ENCODE measurements at regions not wholly inside any gene's neighbourhood (a gene's known extent, or its start where the extent isn't known, plus 50 kb on each side); places are given as distances from the start of the nearest gene placed in this dataset.

DNA sequence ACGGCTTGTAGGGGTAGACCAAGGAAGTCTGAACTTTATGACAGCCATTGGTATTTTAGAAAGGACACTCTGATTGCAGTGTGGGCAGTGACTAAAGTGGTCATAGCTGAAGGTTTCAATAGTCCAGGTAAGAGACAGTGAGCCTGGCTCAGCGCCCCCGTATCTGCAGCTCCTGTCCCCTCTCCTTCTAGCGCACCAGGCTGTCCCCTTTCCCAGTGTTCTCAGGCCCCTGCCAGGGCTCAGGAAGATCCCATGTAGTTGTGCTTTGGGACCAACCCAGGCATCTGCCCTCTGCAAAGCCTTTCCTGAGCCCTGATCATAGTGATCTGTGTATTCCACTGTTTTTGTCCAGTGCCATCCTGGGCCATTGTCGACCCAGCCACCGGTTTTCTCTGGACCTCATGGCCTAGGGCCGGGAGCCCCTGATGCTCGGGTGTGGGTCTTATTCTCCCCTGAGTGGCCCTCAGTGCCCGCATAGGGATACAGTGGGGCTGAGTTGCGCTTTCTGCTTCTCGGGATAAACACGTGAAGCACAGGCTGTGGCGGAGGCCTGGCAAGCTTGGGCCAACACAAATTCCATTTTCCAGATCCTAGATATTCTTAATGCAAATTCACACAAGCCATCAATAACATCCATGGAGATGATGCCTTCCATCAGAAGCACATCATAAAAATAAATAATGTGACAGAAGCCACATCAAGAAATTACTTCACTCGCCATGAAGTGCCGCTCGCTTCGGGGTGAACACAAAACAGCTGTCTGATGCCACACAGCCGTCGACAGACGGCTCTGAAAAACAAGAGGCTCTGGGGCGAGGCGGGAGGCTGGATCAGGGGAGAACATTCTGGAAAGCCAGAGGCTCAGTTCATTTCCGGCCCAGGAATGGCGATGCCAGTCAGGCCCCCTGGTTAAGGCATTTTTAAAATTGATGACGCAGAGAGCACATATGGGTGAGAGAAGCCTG lies 805.0 kb downstream of the TBC1D22A start:
- no peak overlapping the region for H3K27ac ChIP-seq (ENCODE audit: low read depth, low read length)
- H3K4me3 ChIP-seq (ENCODE audit: low read length) = no peak overlapping the region
- H3K9ac ChIP-seq (ENCODE audit: low read length) = no peak overlapping the region
- peaks cover 4% of the 10 kb centered on the region for H3K4me1 ChIP-seq (ENCODE audit: control insufficient read depth, insufficient read depth, low read length)
- H3K27me3 ChIP-seq (ENCODE audit: control insufficient read depth, insufficient read depth, low read length) = no peaks in the 10 kb centered on the region
- H3K36me3 ChIP-seq (ENCODE audit: control insufficient read depth, insufficient read depth, low read length) = no peaks in the 10 kb centered on the region

DNA sequence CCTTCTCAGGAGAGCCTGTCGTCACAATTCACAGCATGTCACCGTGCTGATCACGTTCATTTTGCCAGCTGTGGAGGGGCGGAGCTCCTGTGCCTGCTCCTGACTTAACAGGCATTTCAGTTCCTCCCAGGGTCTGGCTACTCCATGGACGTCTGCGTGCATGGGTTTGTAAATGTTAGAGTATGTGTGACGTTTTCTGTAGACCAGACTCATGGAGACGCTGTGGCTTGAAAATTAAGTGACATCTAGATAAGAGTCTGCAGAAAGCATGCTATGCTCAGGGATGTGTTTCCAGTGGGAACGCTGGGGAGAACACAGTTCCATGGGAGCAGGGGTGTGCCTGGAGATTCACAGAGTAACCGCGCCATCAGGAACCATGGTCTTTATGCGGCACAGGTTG lies 804.0 kb downstream of the TBC1D22A start:
- Histone ChIP-seq H3K4me1 (ENCODE audit: control insufficient read depth, insufficient read depth, low read length) (peaks cover 4% of the 10 kb centered on the region), H3K27ac (ENCODE audit: low read depth, low read length) (no peak overlapping the region), H3K9ac (ENCODE audit: low read length) (no peak overlapping the region), H3K36me3 (ENCODE audit: control insufficient read depth, insufficient read depth, low read length) (no peaks in the 10 kb centered on the region), H3K4me3 (ENCODE audit: low read length) (no peak overlapping the region), H3K27me3 (ENCODE audit: control insufficient read depth, insufficient read depth, low read length) (no peaks in the 10 kb centered on the region)

DNA sequence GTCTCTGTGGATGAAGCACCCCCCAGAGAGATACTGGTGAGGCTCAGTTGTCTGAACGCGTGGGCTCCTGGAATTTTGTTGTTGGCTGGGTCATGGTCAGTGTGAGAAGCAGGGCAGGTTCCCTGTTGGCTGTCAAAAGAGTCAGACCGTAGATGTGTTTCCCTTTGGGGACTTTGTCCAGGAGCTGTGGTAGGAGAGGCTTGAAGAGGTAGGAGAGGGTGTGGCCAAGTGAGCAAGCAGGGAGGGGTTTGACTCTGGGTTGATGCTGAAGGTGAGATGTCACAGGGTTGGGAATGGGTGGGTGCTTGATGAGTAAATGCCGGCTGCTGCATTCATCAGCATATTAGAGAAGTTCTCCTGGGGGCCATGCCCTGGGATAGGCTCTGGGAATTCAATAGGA lies 803.2 kb downstream of the TBC1D22A start:
- Histone ChIP-seq H3K27ac (ENCODE audit: low read depth, low read length) (no peak overlapping the region), H3K36me3 (ENCODE audit: control insufficient read depth, insufficient read depth, low read length) (no peaks in the 10 kb centered on the region), H3K4me3 (ENCODE audit: low read length) (no peak overlapping the region), H3K9ac (ENCODE audit: low read length) (no peak overlapping the region), H3K27me3 (ENCODE audit: control insufficient read depth, insufficient read depth, low read length) (no peaks in the 10 kb centered on the region), H3K4me1 (ENCODE audit: control insufficient read depth, insufficient read depth, low read length) (peaks cover 4% of the 10 kb centered on the region)

DNA sequence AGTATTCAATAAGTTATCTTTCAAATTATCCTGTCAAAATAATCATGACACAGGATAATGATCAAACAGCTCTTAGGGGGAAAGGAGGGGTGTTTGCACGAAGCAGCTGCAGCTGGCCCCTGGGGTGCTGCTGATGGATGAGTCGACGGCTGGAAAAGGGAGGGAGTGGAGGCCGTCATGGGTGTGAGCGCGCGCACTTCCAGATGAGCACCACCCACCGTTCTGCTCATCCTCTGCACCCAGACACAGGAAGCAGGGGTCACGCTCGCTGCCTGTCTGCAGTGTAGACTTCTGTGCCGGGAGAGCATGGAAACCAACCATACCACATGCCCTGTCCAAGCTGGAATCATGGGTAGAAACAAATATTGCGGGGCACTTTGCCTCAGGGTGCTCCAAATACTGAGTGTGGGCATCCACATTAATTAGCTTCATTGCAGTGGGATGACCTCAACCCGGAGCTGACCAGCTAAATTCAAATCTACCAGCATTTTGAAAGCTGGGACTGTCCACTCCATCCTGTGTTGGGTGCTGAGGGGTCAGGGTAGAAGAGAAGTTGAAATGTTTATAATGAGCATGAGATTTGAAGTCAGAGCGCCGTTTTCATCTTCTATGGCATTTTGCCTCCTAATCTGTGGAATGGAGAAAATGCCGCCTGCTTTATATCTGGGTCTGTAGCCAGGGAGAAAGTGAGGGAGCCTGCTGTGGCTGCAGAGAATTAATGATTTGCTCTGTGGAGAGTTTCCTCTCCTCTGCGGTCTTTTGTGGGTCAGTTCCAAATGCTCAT lies 802.4 kb downstream of the TBC1D22A start:
- no peak overlapping the region for H3K27ac ChIP-seq (ENCODE audit: low read depth, low read length)
- peaks cover 4% of the 10 kb centered on the region for H3K4me1 ChIP-seq (ENCODE audit: control insufficient read depth, insufficient read depth, low read length)
- no peaks in the 10 kb centered on the region for H3K27me3 ChIP-seq (ENCODE audit: control insufficient read depth, insufficient read depth, low read length)
- H3K4me3 ChIP-seq (ENCODE audit: low read length) = no peak overlapping the region
- no peaks in the 10 kb centered on the region for H3K36me3 ChIP-seq (ENCODE audit: control insufficient read depth, insufficient read depth, low read length)
- H3K9ac ChIP-seq (ENCODE audit: low read length) = no peak overlapping the region

DNA sequence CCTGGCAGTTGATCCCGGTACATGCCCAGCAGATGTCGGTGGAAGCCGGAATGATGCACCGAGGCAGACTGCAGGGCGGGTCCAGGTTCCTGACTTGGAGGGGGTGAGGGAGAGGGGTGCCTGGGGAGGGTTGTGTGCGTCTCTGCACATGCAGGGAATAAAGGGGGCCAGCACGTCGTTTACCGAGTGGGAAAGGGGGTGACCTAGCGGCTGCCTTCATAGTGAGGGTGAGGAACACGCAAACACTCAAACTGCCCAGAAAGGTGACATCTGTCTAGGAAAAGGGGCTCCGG lies 801.7 kb downstream of the TBC1D22A start:
- Histone ChIP-seq H3K27me3 (ENCODE audit: control insufficient read depth, insufficient read depth, low read length) (no peaks in the 10 kb centered on the region), H3K9ac (ENCODE audit: low read length) (no peak overlapping the region), H3K27ac (ENCODE audit: low read depth, low read length) (no peak overlapping the region), H3K4me3 (ENCODE audit: low read length) (no peak overlapping the region), H3K4me1 (ENCODE audit: control insufficient read depth, insufficient read depth, low read length) (peaks cover 4% of the 10 kb centered on the region), H3K36me3 (ENCODE audit: control insufficient read depth, insufficient read depth, low read length) (no peaks in the 10 kb centered on the region)

DNA sequence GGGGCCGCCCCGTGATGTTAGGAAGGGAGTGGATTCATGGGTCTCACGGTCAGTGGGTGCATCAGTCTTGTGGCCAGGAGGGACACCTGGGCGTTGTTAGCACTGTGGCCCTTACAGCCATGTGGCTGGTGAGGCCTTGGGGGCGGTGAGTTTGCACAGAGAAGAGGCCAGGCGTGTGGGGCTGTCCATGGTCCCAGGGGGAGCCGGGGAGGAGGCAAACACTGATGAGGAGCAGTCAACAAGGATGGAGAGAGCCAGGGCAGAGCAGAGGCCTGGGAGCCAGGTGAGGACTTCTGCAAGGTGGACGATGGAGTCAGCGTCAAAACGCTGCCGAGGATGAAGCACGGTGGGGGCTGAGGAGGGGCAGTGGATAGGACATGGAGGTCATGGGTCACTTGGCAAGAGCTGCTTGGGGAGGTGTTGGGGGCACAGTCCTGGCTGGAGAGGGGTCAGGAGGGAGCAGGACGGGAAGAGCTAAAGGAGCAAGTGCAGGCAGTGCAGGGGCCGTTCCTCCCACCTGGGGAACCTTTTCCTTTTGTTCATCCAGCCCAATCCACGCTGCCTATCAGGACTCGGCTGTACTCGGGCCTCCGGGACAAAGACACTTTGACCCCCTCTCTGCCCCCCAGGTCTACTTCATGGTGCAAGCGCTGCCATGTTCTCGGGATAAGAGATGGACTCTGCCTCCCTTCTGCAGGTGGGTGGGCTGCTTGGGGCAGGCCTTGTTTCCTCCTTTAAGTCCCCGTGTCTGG lies 801.1 kb downstream of the TBC1D22A start:
- Histone ChIP-seq H3K27me3 (ENCODE audit: control insufficient read depth, insufficient read depth, low read length) (peaks cover under 1% of the 10 kb centered on the region), H3K27ac (ENCODE audit: low read depth, low read length) (no peak overlapping the region), H3K4me3 (ENCODE audit: low read length) (no peak overlapping the region), H3K4me1 (ENCODE audit: control insufficient read depth, insufficient read depth, low read length) (peaks cover 4% of the 10 kb centered on the region), H3K36me3 (ENCODE audit: control insufficient read depth, insufficient read depth, low read length) (no peaks in the 10 kb centered on the region), H3K9ac (ENCODE audit: low read length) (no peak overlapping the region)

DNA sequence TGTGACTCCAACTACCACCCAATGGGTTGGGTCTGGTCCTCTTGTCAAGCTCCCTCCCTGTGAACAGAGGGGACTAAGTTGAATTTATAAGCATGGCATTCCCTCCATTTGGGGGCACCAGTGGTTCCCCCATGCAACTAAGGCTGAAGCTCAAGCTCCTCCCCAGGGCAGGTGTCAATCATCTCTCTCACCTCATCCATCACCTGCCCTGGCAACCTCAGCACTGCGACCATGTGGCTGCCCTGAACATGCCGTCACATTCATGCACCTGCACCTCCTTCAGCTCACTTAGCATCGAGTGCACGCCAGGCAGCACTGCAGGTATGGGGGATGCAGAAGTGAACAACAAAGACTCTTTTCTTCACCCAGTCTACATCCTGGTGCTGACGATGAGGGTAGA lies 799.3 kb downstream of the TBC1D22A start:
- Histone ChIP-seq H3K9ac (ENCODE audit: low read length) (no peak overlapping the region), H3K4me1 (ENCODE audit: control insufficient read depth, insufficient read depth, low read length) (peaks cover 4% of the 10 kb centered on the region), H3K27me3 (ENCODE audit: control insufficient read depth, insufficient read depth, low read length) (peaks cover 2% of the 10 kb centered on the region), H3K4me3 (ENCODE audit: low read length) (no peak overlapping the region), H3K36me3 (ENCODE audit: control insufficient read depth, insufficient read depth, low read length) (no peaks in the 10 kb centered on the region), H3K27ac (ENCODE audit: low read depth, low read length) (no peak overlapping the region)

DNA sequence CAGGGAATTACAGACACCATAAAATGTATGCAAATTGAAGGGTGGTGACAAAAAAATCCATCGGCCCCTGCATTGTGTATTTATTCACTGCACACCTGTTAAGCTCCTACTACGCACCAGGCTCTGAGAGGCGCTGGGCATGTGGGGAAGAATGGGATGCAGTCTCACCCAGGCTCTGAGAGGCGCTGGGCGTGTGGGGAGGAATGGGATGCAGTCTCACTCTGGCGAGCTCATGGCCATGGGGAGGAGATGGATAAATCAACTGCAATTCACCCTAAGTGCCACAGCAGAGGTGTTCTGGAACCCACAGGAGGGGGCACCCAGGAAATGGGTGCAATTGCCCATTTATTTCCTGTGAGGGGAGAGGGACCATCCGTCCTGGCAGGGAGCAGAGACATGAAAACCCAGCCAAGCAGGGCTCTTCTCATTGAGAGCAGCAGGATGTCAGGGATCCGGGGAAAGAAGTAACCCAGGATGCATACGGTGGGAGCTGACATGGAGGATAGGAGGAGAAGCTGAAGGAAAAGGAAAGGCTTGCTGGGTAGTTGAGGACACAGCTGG lies 798.7 kb downstream of the TBC1D22A start:
- peaks cover 4% of the 10 kb centered on the region for H3K4me1 ChIP-seq (ENCODE audit: control insufficient read depth, insufficient read depth, low read length)
- H3K27ac ChIP-seq (ENCODE audit: low read depth, low read length) = no peak overlapping the region
- peaks cover 2% of the 10 kb centered on the region for H3K27me3 ChIP-seq (ENCODE audit: control insufficient read depth, insufficient read depth, low read length)

DNA sequence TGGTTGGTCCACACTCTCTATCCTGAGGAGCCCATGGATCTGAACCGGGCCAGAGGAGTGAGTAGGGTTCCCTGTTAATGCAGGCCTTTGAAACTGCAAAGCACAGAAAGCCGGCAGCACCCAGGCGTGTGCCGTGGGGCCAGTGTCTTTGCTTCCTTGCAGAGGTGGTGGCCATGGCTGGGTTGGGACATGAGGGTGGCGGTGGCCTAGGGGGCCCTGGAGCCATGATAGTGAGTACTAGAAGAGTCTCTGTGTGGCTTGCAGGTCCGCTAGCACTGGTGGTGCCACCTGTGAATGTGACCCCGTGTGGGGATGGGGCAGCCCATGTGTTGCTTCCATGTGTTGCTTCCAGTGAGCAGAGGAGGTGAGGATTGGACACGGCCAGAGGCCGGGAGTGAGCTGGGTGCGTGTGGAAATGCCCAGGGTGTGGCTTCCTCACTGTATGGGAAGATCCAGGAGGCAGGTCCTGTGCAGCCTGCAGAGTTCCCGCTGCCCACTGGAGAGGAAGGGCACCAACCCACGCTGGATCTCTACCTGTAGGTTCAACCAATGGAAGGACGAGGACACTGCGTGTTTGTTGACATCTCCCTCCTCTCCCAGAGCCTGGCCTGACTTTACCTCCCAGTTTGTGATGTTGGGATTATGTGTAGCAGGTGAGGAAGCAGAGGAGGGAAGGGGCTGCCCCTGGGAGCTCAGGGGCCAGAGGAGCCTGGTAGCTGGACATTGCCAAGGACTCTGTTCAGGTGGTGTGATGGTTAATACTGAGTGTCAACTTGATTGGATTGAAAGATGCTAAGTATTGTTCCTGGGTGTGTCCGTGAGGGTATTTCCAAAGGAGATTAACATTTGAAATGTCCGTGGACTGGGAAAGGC lies 796.6 kb downstream of the TBC1D22A start:
- H3K36me3 ChIP-seq (ENCODE audit: control insufficient read depth, insufficient read depth, low read length) = no peaks in the 10 kb centered on the region

More for the DNA sequence above, 798.7 kb downstream of the TBC1D22A start:
- Histone ChIP-seq H3K9ac (ENCODE audit: low read length) (no peak overlapping the region), H3K4me3 (ENCODE audit: low read length) (no peak overlapping the region), H3K36me3 (ENCODE audit: control insufficient read depth, insufficient read depth, low read length) (no peaks in the 10 kb centered on the region)

DNA sequence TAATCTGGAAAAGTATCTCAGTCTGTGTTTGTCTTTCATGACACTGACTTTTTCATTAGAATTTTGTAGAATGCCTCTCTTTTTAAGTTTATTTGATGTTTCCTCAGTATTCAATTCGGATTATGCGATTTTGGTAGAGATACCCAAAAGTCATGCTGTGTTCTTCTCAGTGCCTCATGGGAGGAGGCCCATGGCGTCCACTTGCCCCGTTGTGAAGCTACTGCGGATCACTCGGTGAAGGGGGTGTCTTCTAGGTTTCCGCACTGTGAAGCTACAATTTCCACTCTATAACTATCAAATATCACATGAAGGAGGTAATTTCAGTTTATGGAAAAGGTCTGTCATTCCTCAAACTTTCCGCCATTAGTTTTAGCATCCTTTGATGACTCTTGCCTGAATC lies 794.0 kb downstream of the TBC1D22A start:
- Histone ChIP-seq H3K4me3 (ENCODE audit: low read length) (no peak overlapping the region), H3K27ac (ENCODE audit: low read depth, low read length) (no peak overlapping the region), H3K4me1 (ENCODE audit: control insufficient read depth, insufficient read depth, low read length) (no peaks in the 10 kb centered on the region), H3K9ac (ENCODE audit: low read length) (no peak overlapping the region), H3K27me3 (ENCODE audit: control insufficient read depth, insufficient read depth, low read length) (peaks cover 2% of the 10 kb centered on the region), H3K36me3 (ENCODE audit: control insufficient read depth, insufficient read depth, low read length) (no peaks in the 10 kb centered on the region)

More for the DNA sequence above, 796.6 kb downstream of the TBC1D22A start:
- no peak overlapping the region for H3K4me3 ChIP-seq (ENCODE audit: low read length)
- no peak overlapping the region for H3K9ac ChIP-seq (ENCODE audit: low read length)
- peaks cover 2% of the 10 kb centered on the region for H3K27me3 ChIP-seq (ENCODE audit: control insufficient read depth, insufficient read depth, low read length)
- no peak overlapping the region for H3K27ac ChIP-seq (ENCODE audit: low read depth, low read length)
- no peaks in the 10 kb centered on the region for H3K4me1 ChIP-seq (ENCODE audit: control insufficient read depth, insufficient read depth, low read length)

DNA sequence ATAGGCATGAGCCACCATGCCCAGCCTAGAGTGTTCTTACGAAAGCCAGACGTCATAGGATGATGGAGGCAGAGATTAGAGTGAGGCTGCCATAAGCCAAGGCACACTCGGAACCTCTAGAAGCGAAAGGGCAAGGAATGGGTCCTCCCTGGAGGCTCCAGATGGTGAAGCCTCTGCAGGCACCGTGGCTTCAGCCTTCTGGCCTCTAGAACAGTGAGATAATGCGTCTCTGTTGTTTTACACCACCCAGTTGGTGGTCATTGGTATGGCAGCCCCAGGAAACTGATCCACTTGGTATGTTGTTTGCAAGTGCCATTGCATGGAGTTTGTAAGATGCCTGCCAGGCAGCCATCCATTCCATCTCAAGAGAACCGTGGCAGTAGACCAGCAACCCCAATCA lies 791.0 kb downstream of the TBC1D22A start:
- H3K36me3 ChIP-seq (ENCODE audit: control insufficient read depth, insufficient read depth, low read length) = no peaks in the 10 kb centered on the region
- peaks cover under 1% of the 10 kb centered on the region for H3K27me3 ChIP-seq (ENCODE audit: control insufficient read depth, insufficient read depth, low read length)

More for the DNA sequence above, 791.0 kb downstream of the TBC1D22A start:
- Histone ChIP-seq H3K9ac (ENCODE audit: low read length) (no peak overlapping the region), H3K4me3 (ENCODE audit: low read length) (no peak overlapping the region), H3K27ac (ENCODE audit: low read depth, low read length) (no peak overlapping the region), H3K4me1 (ENCODE audit: control insufficient read depth, insufficient read depth, low read length) (no peaks in the 10 kb centered on the region)
